GM23338 (cell line): ENCODE measurements at regions not wholly inside any gene's neighbourhood (a gene's known extent, or its start where the extent isn't known, plus 50 kb on each side); places are given as distances from the start of the nearest gene placed in this dataset.

Experiments used
- ATAC-seq: fragments of 200-7000 bp; cut with Tn5 transposase; 3 replicates; pipeline ENCODE4 v1.9.1; 2020
- DNase-seq: peaks from one replicate; pipeline ENCODE4 v3.0.0-alpha.2; 2015; ENCODE audit warnings: low spot score
- H2AFZ ChIP-seq: fragments of 200-600 bp; sonication (generic); 2 replicates; pipeline ENCODE4 v1.8.0; 2016; ENCODE audit warnings: antibody characterized with exemption, mild to moderate bottlenecking, moderate library complexity
- H3F3A ChIP-seq: fragments of 200-600 bp; sonication (generic); replicated peaks from 2 replicates; pipeline ENCODE4 v1.8.0; 2017; ENCODE audit warnings: antibody characterized with exemption, mixed run types, low read depth
- H3K27ac ChIP-seq: fragments of 200-600 bp; sonication (generic); 2 replicates; pipeline ENCODE4 v1.6.1; 2016; ENCODE audit warnings: low read depth
- H3K27me3 ChIP-seq: fragments of 200-600 bp; sonication (generic); 2 replicates; pipeline ENCODE4 v1.8.0; 2016; ENCODE audit warnings: mild to moderate bottlenecking, mixed run types, moderate library complexity; ENCODE audit not compliant: insufficient read depth
- H3K36me3 ChIP-seq: fragments of 200-600 bp; sonication (generic); 2 replicates; pipeline ENCODE4 v1.8.0; 2016; ENCODE audit warnings: mild to moderate bottlenecking; ENCODE audit not compliant: insufficient read depth
- H3K4me1 ChIP-seq: fragments of 200-600 bp; sonication (generic); 2 replicates; pipeline ENCODE4 v1.8.0; 2016; ENCODE audit warnings: mild to moderate bottlenecking, moderate library complexity; ENCODE audit not compliant: insufficient read depth
- H3K4me2 ChIP-seq: fragments of 200-600 bp; sonication (generic); 2 replicates; pipeline ENCODE4 v1.7.1; 2017; ENCODE audit warnings: mixed run types
- H3K4me3 ChIP-seq: fragments of 200-600 bp; sonication (generic); 2 replicates; pipeline ENCODE4 v1.6.1; 2016; ENCODE audit warnings: mixed run types
- H3K79me2 ChIP-seq: fragments of 200-600 bp; sonication (generic); replicated peaks from 2 replicates; pipeline ENCODE4 v1.8.0; 2017; ENCODE audit warnings: mild to moderate bottlenecking; ENCODE audit not compliant: insufficient read depth
- H3K9me2 ChIP-seq: fragments of 200-600 bp; sonication (generic); 2 replicates; pipeline ENCODE4 v1.8.0; 2017; ENCODE audit not compliant: insufficient read depth
- H4K20me1 ChIP-seq: fragments of 200-600 bp; sonication (generic); replicated peaks from 2 replicates; pipeline ENCODE4 v1.8.0; 2017; ENCODE audit warnings: mild to moderate bottlenecking; ENCODE audit not compliant: insufficient read depth
- H3K27ac Mint-ChIP-seq: 2 replicates; pipeline ENCODE4 v1.8.0; 2020; ENCODE audit warnings: inconsistent platforms, mild to moderate bottlenecking, moderate library complexity, mixed read lengths
- H3K27me3 Mint-ChIP-seq: 3 replicates; pipeline ENCODE4 v1.8.0; 2022; ENCODE audit warnings: low read depth, mild to moderate bottlenecking, moderate library complexity, mixed read lengths, inconsistent platforms; ENCODE audit not compliant: insufficient read depth, poor library complexity
- H3K36me3 Mint-ChIP-seq: 3 replicates; pipeline ENCODE4 v1.8.0; 2021; ENCODE audit warnings: low read depth, mild to moderate bottlenecking, inconsistent platforms, moderate library complexity, mixed read lengths
- H3K4me1 Mint-ChIP-seq: 3 replicates; pipeline ENCODE4 v1.8.0; 2020; ENCODE audit warnings: mild to moderate bottlenecking, inconsistent platforms, mixed read lengths
- H3K4me3 Mint-ChIP-seq: 3 replicates; pipeline ENCODE4 v1.8.0; 2021; ENCODE audit warnings: moderate library complexity, mild to moderate bottlenecking, inconsistent platforms, mixed read lengths
- H3K9me3 Mint-ChIP-seq: 3 replicates; pipeline ENCODE4 v1.8.0; 2020; ENCODE audit warnings: moderate library complexity, mild to moderate bottlenecking, inconsistent platforms, mixed read lengths
- CTCF ChIP-seq, 2 experiments: fragments of 200-600 bp in 1 of 2; sonication (generic) in 1 of 2; conservative IDR thresholded peaks; 2 replicates each; pipeline versions ENCODE4 v1.5.1 to v1.6.1; 2016 to 2017; ENCODE audit warnings: antibody characterized with exemption in 2 of 2, low read depth in 2 of 2, mild to moderate bottlenecking in 2 of 2, moderate library complexity in 1 of 2
- ETS1 ChIP-seq: IDR thresholded peaks from 2 replicates; pipeline ENCODE4 v1.6.1; 2016; ENCODE audit warnings: antibody characterized with exemption
- EZH2 ChIP-seq: fragments of 200-600 bp; sonication (generic); IDR thresholded peaks from one replicate; pipeline ENCODE4 v1.8.0; 2017; ENCODE audit warnings: antibody characterized with exemption, mild to moderate bottlenecking, low read depth; ENCODE audit not compliant: unreplicated experiment
- EZH2phosphoT487 ChIP-seq: fragments of 200-600 bp; sonication (generic); IDR thresholded peaks from one replicate; pipeline ENCODE4 v1.8.1; 2018; ENCODE audit warnings: antibody characterized with exemption; ENCODE audit not compliant: unreplicated experiment
- POLR2AphosphoS5 ChIP-seq: IDR thresholded peaks from 2 replicates; pipeline ENCODE4 v1.6.1; 2016; ENCODE audit warnings: antibody characterized with exemption, low read depth
- REST ChIP-seq: IDR thresholded peaks from one replicate; pipeline ENCODE4 v1.6.1; 2018; ENCODE audit warnings: antibody characterized with exemption; ENCODE audit not compliant: unreplicated experiment
- STAT1 ChIP-seq: IDR thresholded peaks from one replicate; pipeline ENCODE4 v1.6.1; 2016; ENCODE audit warnings: antibody characterized with exemption; ENCODE audit not compliant: unreplicated experiment
- ZNF114 ChIP-seq: fragments of 250-450 bp; sonication (Bioruptor Pico); IDR thresholded peaks from 2 replicates; pipeline ENCODE4 v1.5.0; 2020; ENCODE audit warnings: mild to moderate bottlenecking, moderate library complexity
- ZNF331 ChIP-seq: fragments of 250-450 bp; sonication (Bioruptor Pico); IDR thresholded peaks from 2 replicates; pipeline ENCODE4 v1.5.0; 2020; ENCODE audit warnings: low read depth, mild to moderate bottlenecking, moderate library complexity

DNA sequence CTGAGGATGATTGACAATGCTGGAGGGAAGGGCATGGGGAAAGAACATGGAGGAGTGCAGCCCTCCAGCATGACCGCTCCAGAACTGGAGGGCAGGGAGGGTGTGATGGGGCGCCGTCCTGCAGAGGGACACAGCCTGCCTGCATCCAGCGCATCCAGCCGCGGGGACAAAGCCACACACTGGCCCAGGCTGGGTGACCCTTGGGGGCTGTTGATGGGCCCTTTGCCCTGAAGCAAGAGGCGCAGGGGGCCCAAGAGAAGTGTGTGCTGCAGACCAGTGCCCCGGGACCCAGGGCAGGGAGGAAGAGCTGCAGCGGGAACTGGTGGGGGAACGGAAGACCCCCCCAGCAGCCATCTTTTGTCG, 169.8 kb upstream of the PPP1R26 start:
- Histone ChIP-seq H3K79me2 (no peaks in the 10 kb centered on the region), H3K9me2 (no peaks in the 10 kb centered on the region), H4K20me1 (no peaks in the 10 kb centered on the region), H2AFZ (peak overlapping the region; percentile 70; the same call in 1 of the 2 replicates), H3K4me3 (no peak overlapping the region), H3F3A (no peaks in the 10 kb centered on the region), H3K27me3 (no peaks in the 10 kb centered on the region), H3K36me3 (peaks cover 10% of the 10 kb centered on the region; the same call in 1 of the 2 replicates), H3K27ac (no peak overlapping the region), H3K4me1 (no peaks in the 10 kb centered on the region), H3K4me2 (no peak overlapping the region)
- ATAC-seq: no peak; the same call in 2 of the 3 replicates
- H3K36me3 Mint-ChIP-seq: peaks cover 13% of the 10 kb centered on the region
- H3K4me3 Mint-ChIP-seq: no peak overlapping the region
- TF ChIP-seq EZH2phosphoT487 (no peak), POLR2AphosphoS5 (no peak), ZNF331 (CRISPR knock-in tag) (no peak), ZNF114 (no peak), CTCF (conservative IDR thresholded peaks at IDR 0.05; ENCODE audit: low read depth in 2 of 2) (no peak)
- H3K27me3 Mint-ChIP-seq: peaks cover 10% of the 10 kb centered on the region
- DNase-seq: no peak
- H3K27ac Mint-ChIP-seq: no peak overlapping the region
- no peaks in the 10 kb centered on the region; the same call in 2 of the 3 replicates for H3K4me1 Mint-ChIP-seq
- H3K9me3 Mint-ChIP-seq: peaks cover 22% of the 10 kb centered on the region

DNA sequence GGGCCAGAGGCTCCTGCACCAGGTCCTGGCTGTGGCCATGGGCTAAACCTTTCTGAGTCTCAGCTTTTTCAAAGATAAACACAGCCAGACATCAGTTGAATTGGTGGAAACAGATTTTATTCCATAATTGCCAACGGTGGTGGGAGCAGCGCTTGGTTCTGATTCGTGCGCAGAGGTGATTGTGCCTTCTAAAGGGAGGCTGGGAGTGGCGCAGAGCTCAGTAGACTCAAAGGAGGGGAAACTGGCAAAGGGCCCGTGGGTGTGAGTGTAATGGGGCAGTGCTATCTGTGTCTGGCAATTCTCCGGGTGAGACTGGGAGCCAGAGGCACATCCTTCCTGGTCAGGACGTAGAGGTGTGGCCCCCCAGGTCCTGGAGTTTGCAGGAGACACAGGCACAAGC, 169.4 kb upstream of the PPP1R26 start:
- no peaks in the 10 kb centered on the region for H3K79me2 ChIP-seq
- no peak for TF ChIP-seq REST
- TF ChIP-seq ETS1: no peak
- TF ChIP-seq ZNF114: no peak
- TF ChIP-seq POLR2AphosphoS5: no peak
- no peak for TF ChIP-seq STAT1
- no peak for TF ChIP-seq EZH2
- H3K36me3 Mint-ChIP-seq: peaks cover 13% of the 10 kb centered on the region
- H3F3A ChIP-seq: no peaks in the 10 kb centered on the region
- H3K27ac ChIP-seq: no peak overlapping the region
- H3K4me3 Mint-ChIP-seq: no peak overlapping the region
- H3K4me2 ChIP-seq: no peak overlapping the region
- no peak overlapping the region for H3K27ac Mint-ChIP-seq
- DNase-seq (no peak), ATAC-seq (no peak)
- H2AFZ ChIP-seq: peak overlapping the region; percentile 70; the same call in 1 of the 2 replicates
- H3K4me1 Mint-ChIP-seq: no peaks in the 10 kb centered on the region; the same call in 2 of the 3 replicates
- no peak overlapping the region for H3K4me3 ChIP-seq
- no peaks in the 10 kb centered on the region for H3K4me1 ChIP-seq
- H3K27me3 ChIP-seq: no peaks in the 10 kb centered on the region
- peaks cover 22% of the 10 kb centered on the region for H3K9me3 Mint-ChIP-seq
- no peaks in the 10 kb centered on the region for H3K9me2 ChIP-seq
- peaks cover 10% of the 10 kb centered on the region for H3K27me3 Mint-ChIP-seq
- H4K20me1 ChIP-seq: no peaks in the 10 kb centered on the region
- H3K36me3 ChIP-seq: peaks cover 10% of the 10 kb centered on the region; the same call in 1 of the 2 replicates
